ENCODE measurements at regions not wholly inside any gene's neighbourhood (a gene's known extent, or its start where the extent isn't known, plus 50 kb on each side); places are given as distances from the start of the nearest gene placed in this dataset.
"Not testable (repeated sequence)": the region's sequence is repeated elsewhere in the genome, so short reads cannot be mapped to it uniquely, and the experiment has no call there.

- no peak for TF ChIP-seq EZH2 (IDR thresholded peaks at IDR 0.05; ENCODE audit: low read length, missing control alignments)
- no peak for TF ChIP-seq CTCF (conservative IDR thresholded peaks at IDR 0.05 in 1 of 2, IDR thresholded peaks at IDR 0.05 in 1 of 2; ENCODE audit: low read depth in 1 of 2, low read length in 2 of 2)
- H3K4me1 ChIP-seq (ENCODE audit: control insufficient read depth, extremely low read depth, insufficient read depth, low read length): no peaks in the 10 kb centered on the region
- H3K4me2 ChIP-seq (ENCODE audit: extremely low read depth, insufficient read depth, low read length): no peak overlapping the region
- no peak overlapping the region for H2AFZ ChIP-seq (ENCODE audit: low read length)
- no peaks in the 10 kb centered on the region for H3K27me3 ChIP-seq (ENCODE audit: control insufficient read depth, insufficient read depth, low read length)
- no peaks in the 10 kb centered on the region for H3K36me3 ChIP-seq (ENCODE audit: control insufficient read depth, insufficient read depth, low read length)
- no peaks in the 10 kb centered on the region for H3K79me2 ChIP-seq (ENCODE audit: control insufficient read depth, insufficient read depth, low read length)
- no peaks in the 10 kb centered on the region for H3K9me3 ChIP-seq (ENCODE audit: control insufficient read depth, insufficient read depth, low read depth, low read length)
- no peak overlapping the region for H3K27ac ChIP-seq (ENCODE audit: insufficient read depth, low read length)
- DNase-seq (ENCODE audit: low read depth in 2 of 2): peak in 1 of 2 donors; percentile 51
- H4K20me1 ChIP-seq (ENCODE audit: control insufficient read depth, extremely low read depth, insufficient read depth, low read length): no peaks in the 10 kb centered on the region
- H3K9ac ChIP-seq (ENCODE audit: insufficient read depth, low read length): no peak overlapping the region
- no peak overlapping the region for H3K4me3 ChIP-seq (replicated peaks in 1 of 4; ENCODE audit: control extremely low read depth in 1 of 4, insufficient read depth in 1 of 4, low read depth in 3 of 4, low read length in 4 of 4)
Measured at GRCh38 chr2:144912206-144912605, 392.3 kb upstream of the ZEB2 start.

GRCh38 chr2:144905956-144906355 is 386.0 kb upstream of the ZEB2 start:
- Histone ChIP-seq H3K9me3 (ENCODE audit: control insufficient read depth, insufficient read depth, low read depth, low read length) (no peaks in the 10 kb centered on the region), H2AFZ (ENCODE audit: low read length) (no peak overlapping the region), H4K20me1 (ENCODE audit: control insufficient read depth, extremely low read depth, insufficient read depth, low read length) (no peaks in the 10 kb centered on the region), H3K4me3 (replicated peaks in 1 of 4; ENCODE audit: control extremely low read depth in 1 of 4, insufficient read depth in 1 of 4, low read depth in 3 of 4, low read length in 4 of 4) (no peak overlapping the region), H3K27me3 (ENCODE audit: control insufficient read depth, insufficient read depth, low read length) (no peaks in the 10 kb centered on the region), H3K36me3 (ENCODE audit: control insufficient read depth, insufficient read depth, low read length) (no peaks in the 10 kb centered on the region), H3K27ac (ENCODE audit: insufficient read depth, low read length) (no peak overlapping the region), H3K4me1 (ENCODE audit: control insufficient read depth, extremely low read depth, insufficient read depth, low read length) (no peaks in the 10 kb centered on the region), H3K79me2 (ENCODE audit: control insufficient read depth, insufficient read depth, low read length) (no peaks in the 10 kb centered on the region), H3K4me2 (ENCODE audit: extremely low read depth, insufficient read depth, low read length) (no peak overlapping the region), H3K9ac (ENCODE audit: insufficient read depth, low read length) (no peak overlapping the region)
- TF ChIP-seq CTCF (conservative IDR thresholded peaks at IDR 0.05 in 1 of 2, IDR thresholded peaks at IDR 0.05 in 1 of 2; ENCODE audit: low read depth in 1 of 2, low read length in 2 of 2) (no peak), EZH2 (IDR thresholded peaks at IDR 0.05; ENCODE audit: low read length, missing control alignments) (no peak)
- no peak for DNase-seq (ENCODE audit: low read depth in 2 of 2)

- no peak overlapping the region for H2AFZ ChIP-seq (ENCODE audit: low read length)
- no peaks in the 10 kb centered on the region for H4K20me1 ChIP-seq (ENCODE audit: control insufficient read depth, extremely low read depth, insufficient read depth, low read length)
- H3K27ac ChIP-seq (ENCODE audit: insufficient read depth, low read length): no peak overlapping the region
- no peak overlapping the region for H3K9ac ChIP-seq (ENCODE audit: insufficient read depth, low read length)
- no peak for TF ChIP-seq EZH2 (IDR thresholded peaks at IDR 0.05; ENCODE audit: low read length, missing control alignments)
- TF ChIP-seq CTCF (conservative IDR thresholded peaks at IDR 0.05 in 1 of 2, IDR thresholded peaks at IDR 0.05 in 1 of 2; ENCODE audit: low read depth in 1 of 2, low read length in 2 of 2): no peak
- H3K4me2 ChIP-seq (ENCODE audit: extremely low read depth, insufficient read depth, low read length): no peak overlapping the region
- no peaks in the 10 kb centered on the region for H3K9me3 ChIP-seq (ENCODE audit: control insufficient read depth, insufficient read depth, low read depth, low read length)
- H3K79me2 ChIP-seq (ENCODE audit: control insufficient read depth, insufficient read depth, low read length): no peaks in the 10 kb centered on the region
- H3K4me1 ChIP-seq (ENCODE audit: control insufficient read depth, extremely low read depth, insufficient read depth, low read length): no peaks in the 10 kb centered on the region
- DNase-seq (ENCODE audit: low read depth in 2 of 2): no peak
- no peaks in the 10 kb centered on the region for H3K27me3 ChIP-seq (ENCODE audit: control insufficient read depth, insufficient read depth, low read length)
- no peak overlapping the region for H3K4me3 ChIP-seq (replicated peaks in 1 of 4; ENCODE audit: control extremely low read depth in 1 of 4, insufficient read depth in 1 of 4, low read depth in 3 of 4, low read length in 4 of 4)
- H3K36me3 ChIP-seq (ENCODE audit: control insufficient read depth, insufficient read depth, low read length): no peaks in the 10 kb centered on the region
Measured at GRCh38 chr2:144904612-144905011, 384.7 kb upstream of the ZEB2 start.

GRCh38 chr2:144903045-144903444 is 383.1 kb upstream of the ZEB2 start:
- not testable (repeated sequence) for H4K20me1 ChIP-seq (ENCODE audit: control insufficient read depth, extremely low read depth, insufficient read depth, low read length); H3K27me3 ChIP-seq (ENCODE audit: control insufficient read depth, insufficient read depth, low read length); H3K4me2 ChIP-seq (ENCODE audit: extremely low read depth, insufficient read depth, low read length); H3K36me3 ChIP-seq (ENCODE audit: control insufficient read depth, insufficient read depth, low read length); H3K27ac ChIP-seq (ENCODE audit: insufficient read depth, low read length); H3K4me3 ChIP-seq (replicated peaks in 1 of 4; ENCODE audit: control extremely low read depth in 1 of 4, insufficient read depth in 1 of 4, low read depth in 3 of 4, low read length in 4 of 4); H3K9ac ChIP-seq (ENCODE audit: insufficient read depth, low read length); H2AFZ ChIP-seq (ENCODE audit: low read length); H3K4me1 ChIP-seq (ENCODE audit: control insufficient read depth, extremely low read depth, insufficient read depth, low read length); H3K79me2 ChIP-seq (ENCODE audit: control insufficient read depth, insufficient read depth, low read length); DNase-seq (ENCODE audit: low read depth in 2 of 2); H3K9me3 ChIP-seq (ENCODE audit: control insufficient read depth, insufficient read depth, low read depth, low read length)

GRCh38 chr2:144901386-144901785 is 381.5 kb upstream of the ZEB2 start:
- H3K27ac ChIP-seq (ENCODE audit: insufficient read depth, low read length); H3K36me3 ChIP-seq (ENCODE audit: control insufficient read depth, insufficient read depth, low read length); H2AFZ ChIP-seq (ENCODE audit: low read length): not testable (repeated sequence)

More at GRCh38 chr2:144901386-144901785, 381.5 kb upstream of the ZEB2 start:
- H3K27me3 ChIP-seq (ENCODE audit: control insufficient read depth, insufficient read depth, low read length); H3K9ac ChIP-seq (ENCODE audit: insufficient read depth, low read length); H3K79me2 ChIP-seq (ENCODE audit: control insufficient read depth, insufficient read depth, low read length); H3K4me1 ChIP-seq (ENCODE audit: control insufficient read depth, extremely low read depth, insufficient read depth, low read length); DNase-seq (ENCODE audit: low read depth in 2 of 2); H3K4me3 ChIP-seq (replicated peaks in 1 of 4; ENCODE audit: control extremely low read depth in 1 of 4, insufficient read depth in 1 of 4, low read depth in 3 of 4, low read length in 4 of 4); H4K20me1 ChIP-seq (ENCODE audit: control insufficient read depth, extremely low read depth, insufficient read depth, low read length); H3K4me2 ChIP-seq (ENCODE audit: extremely low read depth, insufficient read depth, low read length); H3K9me3 ChIP-seq (ENCODE audit: control insufficient read depth, insufficient read depth, low read depth, low read length): not testable (repeated sequence)

All from fibroblast of lung (primary cell).